GM13977 (cell line): ENCODE measurements at regions not wholly inside any gene's neighbourhood (a gene's known extent, or its start where the extent isn't known, plus 50 kb on each side); places are given as distances from the start of the nearest gene placed in this dataset.

Experiments used
- DNase-seq: peaks from one replicate; pipeline ENCODE4 v3.0.0; 2012; ENCODE audit warnings: low spot score
- in situ Hi-C: fragments of 300-500 bp; cut with MboI; formaldehyde crosslinking; loops from one replicate; pipeline ENCODE4 v1.12.0; 2022; ENCODE audit warnings: low sequenced_read_pairs, low pct_unique_long_range_greater_than_20kb, mixed read lengths, inconsistent platforms; ENCODE audit not compliant: unreplicated experiment
- TF ChIP-seq, protein P1 (sequence below): IDR thresholded peaks from 2 replicates; pipeline ENCODE4 v1.5.1; 2012; ENCODE audit warnings: mild to moderate bottlenecking, control low read depth; ENCODE audit not compliant: insufficient read depth; ENCODE audit errors: extremely low read depth, missing control alignments

DNA sequence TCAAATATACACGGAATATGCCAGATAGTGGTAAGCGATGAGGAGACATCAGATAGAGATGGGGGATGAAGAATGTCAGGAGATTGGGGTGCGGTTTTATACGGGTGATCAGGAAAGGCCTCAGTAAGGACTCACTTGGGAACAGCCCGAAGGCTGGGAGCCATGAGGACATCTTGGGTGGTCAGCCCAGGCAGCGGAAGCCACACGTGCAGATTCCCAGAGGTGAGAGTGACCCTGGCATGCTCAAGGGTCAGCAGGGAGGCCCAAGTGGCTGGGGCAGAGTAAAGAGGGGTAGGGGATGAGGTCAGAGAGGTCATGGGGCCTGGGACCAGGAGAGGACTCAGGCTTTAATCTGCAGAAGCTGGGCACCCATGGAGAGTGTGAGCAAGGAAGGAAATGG, 106.6 kb downstream of the MATN1 start:
- in situ Hi-C loops = no loop called here
- DNase-seq = no peak
- TF ChIP-seq, protein P1, sequence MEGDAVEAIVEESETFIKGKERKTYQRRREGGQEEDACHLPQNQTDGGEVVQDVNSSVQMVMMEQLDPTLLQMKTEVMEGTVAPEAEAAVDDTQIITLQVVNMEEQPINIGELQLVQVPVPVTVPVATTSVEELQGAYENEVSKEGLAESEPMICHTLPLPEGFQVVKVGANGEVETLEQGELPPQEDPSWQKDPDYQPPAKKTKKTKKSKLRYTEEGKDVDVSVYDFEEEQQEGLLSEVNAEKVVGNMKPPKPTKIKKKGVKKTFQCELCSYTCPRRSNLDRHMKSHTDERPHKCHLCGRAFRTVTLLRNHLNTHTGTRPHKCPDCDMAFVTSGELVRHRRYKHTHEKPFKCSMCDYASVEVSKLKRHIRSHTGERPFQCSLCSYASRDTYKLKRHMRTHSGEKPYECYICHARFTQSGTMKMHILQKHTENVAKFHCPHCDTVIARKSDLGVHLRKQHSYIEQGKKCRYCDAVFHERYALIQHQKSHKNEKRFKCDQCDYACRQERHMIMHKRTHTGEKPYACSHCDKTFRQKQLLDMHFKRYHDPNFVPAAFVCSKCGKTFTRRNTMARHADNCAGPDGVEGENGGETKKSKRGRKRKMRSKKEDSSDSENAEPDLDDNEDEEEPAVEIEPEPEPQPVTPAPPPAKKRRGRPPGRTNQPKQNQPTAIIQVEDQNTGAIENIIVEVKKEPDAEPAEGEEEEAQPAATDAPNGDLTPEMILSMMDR = no peak

DNA sequence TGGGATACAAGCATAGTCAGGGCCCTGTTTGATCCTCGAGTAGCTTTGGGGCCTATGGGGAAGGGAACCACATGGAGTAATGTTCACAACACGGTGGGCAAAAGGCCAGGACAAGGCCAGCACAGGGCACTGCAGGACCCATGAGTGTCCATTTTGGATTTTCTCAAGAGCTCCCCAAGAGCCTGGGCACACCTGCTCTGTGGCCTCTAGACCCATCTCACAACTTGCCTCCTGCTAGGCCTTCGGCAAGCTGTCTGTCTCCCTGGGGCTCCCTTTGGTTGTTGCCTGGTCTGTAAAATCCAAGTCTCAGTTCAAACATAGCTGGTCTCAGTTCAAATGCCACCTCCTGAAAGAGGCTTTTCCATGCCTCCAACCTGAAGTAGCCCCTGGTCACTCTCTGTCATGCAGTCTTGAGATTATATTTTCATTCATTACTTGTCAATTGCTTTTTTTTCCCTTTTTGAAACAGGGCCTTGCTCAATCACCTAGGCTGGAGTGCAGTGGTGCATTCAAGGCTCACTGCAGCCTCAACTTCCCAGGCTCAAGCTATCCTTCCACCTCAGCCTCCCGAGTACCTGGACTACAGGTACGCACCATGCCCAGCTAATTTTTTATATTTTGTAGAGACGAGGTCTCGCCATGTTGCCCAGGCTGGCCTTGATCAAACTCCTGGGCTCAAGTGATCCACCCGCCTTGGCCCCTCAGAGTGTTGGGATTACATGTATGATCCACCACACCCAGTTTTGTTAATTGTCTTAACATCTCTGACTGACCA, 107.4 kb downstream of the MATN1 start:
- TF ChIP-seq, protein P1 = no peak
- no peak for DNase-seq
- in situ Hi-C loops = no loop called here

DNA sequence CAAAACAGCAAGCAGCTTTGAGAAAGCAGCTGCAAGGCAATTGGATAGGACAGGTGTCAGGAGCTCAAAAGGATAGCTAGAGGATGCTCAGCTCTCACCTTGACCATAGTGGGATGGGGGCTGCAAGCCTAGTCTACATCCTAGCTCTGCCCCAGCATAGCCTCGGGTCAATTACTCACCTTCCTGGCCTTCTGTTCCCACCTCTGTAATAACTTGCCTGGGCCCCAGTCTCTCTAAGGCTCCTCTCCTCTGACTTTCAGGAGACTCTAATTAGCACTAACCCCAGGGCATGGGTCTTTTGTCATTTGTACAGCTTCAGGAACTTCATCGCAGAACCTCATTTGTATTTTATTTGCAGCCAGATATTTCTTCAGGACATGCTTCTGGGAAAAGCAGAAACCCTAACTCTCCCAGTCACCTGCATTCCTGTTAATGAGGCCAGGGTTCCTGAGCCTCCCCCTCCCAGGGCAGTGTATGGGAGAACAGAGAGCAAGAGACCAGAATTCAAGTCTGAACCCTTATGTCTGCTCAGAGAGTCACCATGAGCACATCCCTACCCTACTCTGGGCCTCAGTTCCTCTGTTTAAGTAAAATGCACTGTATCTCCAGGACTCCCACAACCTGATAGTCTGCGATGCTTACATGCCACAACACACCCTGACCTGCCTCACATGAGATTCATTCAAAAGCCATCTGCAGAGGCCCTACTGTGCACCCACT, 108.1 kb downstream of the MATN1 start:
- TF ChIP-seq, protein P1 = no peak
- in situ Hi-C loops = no loop called here

DNA sequence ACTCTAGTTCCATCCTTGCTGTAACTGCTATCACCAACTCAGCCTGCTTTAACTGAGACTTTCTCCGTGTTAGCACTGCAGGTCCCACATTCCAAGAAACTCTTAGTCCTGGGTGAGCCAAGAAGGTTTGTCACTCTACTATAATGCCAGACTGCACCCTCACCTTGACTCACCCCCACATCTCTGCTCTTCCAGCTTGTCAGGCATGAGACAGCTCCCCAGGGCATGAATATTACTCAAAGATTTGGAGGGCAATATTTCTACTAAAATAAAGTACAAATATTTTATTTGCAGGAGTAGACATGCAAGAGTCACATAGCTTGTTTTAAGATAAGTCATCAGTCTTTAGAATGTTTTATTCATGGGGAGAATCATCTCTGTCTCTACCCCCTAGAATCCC, 110.2 kb downstream of the MATN1 start:
- TF ChIP-seq, protein P1 = no peak
- in situ Hi-C loops = no loop called here
- no peak for DNase-seq

More for the DNA sequence above, 108.1 kb downstream of the MATN1 start:
- no peak for DNase-seq

DNA sequence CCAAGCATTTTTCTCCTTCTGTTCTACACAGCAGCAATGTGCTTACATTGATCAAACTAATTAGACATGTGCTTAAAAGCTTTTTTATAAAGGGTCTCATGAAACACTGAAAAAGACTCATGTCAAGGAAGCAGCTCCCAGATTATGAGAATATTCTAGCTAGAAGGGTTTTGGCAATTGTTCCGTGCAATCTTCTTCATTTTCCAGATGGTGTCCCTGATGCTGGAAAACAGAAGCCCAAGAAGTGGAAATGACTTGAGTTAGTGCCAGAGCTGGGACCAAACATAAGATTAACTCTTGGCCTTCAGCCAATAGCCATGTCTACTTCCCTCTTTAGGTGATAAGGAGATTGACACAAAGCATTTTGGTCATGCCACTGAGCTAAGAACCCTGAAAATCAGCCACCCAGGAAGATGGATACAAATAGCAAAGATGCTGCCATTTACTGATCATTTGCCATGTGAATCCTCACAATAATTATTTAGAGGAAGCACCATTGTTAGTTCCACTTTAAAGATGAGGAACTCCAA, 110.8 kb downstream of the MATN1 start:
- TF ChIP-seq, protein P1 = no peak
- no peak for DNase-seq
- in situ Hi-C loops = no loop called here

DNA sequence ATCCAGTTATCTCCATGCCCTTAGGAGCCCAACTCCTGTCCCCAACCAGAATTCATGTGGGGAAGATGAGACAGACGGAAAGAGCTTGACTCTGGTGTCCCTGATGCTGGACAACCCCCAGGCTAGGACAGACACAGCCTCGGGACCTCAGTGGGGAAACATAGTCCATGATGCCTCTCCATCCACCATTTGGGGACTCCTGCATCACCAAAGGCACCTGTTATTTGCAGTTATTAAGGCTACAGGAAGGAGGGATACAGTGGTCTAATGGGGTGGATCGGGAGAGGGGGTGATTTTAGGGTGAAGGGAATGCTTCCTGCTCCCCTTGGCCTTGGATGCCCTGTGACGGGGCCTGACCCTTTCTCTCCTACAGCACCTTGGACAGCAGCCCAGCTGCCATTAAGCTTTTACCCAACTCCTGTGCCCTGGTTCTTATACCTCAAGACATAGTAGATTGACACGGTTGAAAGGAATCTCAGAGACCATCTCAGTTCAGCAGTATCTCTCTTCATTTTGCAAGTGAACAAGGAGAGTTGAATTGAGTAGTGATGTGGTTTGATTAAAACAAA, 111.6 kb downstream of the MATN1 start:
- TF ChIP-seq, protein P1 = no peak
- DNase-seq = no peak
- in situ Hi-C loops = no loop called here
